SKM-1 treated with dmso at 0.1 percent for 144 hours (cell line): ENCODE measurements at regions not wholly inside any gene's neighbourhood (a gene's known extent, or its start where the extent isn't known, plus 50 kb on each side); places are given as distances from the start of the nearest gene placed in this dataset.
A peak's percentile ranks its signal among the peaks of the same experiment; 100 is the strongest.

Experiments
- DNase-seq: peaks from one replicate; lab custom pipeline; 2025; ENCODE audit not compliant: unreplicated experiment; lab: John Stamatoyannopoulos, UW

DNA sequence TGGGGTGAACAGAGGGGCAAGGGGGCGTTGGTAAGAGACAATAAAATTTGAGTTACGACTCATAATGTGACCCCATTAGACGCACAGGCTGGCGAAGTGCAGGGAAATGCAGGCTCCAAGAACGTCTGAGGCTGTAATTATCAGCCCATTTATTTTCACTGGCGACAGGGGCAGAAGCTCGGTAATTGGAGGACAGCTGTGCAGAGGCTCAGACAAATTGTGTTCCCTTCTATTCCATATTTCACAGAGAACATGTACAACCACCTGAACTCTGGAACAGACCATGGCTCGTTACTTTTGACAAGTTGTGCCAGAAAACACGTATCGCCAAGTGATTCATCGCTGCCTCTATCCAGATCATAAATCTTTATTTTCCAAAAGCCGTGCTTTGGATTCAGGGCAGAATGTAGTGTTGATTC is 137.3 kb upstream of the FRMD4A start:
- no peak for DNase-seq

DNA sequence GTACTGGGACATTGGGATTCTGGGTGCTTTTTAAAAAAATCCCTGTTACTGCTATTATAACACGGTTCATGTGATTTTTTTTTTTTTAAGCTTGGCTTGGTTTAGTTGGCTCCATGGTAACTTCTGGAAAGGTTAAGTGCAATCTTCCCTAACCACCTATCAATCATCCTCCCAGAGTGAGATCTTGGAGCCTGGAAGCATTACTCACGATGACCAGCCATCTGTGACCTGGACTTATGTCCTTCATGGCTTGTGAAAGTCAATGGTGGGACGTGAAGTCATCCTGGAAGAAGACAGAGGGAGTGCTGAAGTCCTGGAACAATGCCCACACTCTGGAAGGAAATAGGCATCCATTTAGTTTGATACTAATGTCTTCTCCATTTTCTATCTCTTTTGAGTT is 135.5 kb upstream of the FRMD4A start:
- DNase-seq: no peak

DNA sequence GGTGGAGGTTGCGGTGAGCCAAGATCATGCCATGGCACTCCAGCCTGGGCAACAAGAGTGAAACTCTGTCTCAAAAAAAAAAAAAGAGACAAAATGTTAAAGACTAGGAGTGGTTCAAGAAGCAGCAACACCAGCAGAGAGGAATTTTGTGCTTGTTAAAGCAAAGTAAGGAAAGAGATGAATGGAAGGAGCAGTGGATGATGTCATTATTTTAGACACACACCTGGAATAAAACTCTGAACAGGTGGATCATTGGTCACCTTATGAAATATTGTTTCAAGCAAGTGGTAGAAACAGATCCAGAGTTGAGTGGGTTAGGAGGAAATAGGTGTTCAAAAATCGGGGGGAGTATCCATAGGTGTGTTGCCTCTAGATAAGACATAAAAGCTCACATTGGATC is 129.7 kb upstream of the FRMD4A start:
- no peak for DNase-seq

DNA sequence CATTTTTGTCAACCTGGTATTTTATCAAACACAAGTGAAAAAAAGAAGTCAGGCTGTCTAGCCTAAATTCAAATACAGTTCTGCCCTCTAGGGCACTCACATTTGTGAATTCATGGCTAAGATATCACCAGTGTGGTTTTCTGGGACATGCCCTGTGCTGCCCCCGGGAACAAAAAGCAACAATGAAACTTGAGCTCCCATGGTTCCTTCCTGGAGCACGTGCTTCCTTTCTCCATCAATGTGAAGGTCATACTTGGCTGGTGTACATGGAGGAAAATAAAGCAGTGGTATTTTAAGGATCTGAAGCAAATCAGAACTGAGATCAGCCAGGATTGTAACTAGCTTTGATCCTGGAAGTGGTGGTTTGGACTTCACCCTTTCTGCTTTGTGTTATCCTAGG is 128.9 kb upstream of the FRMD4A start:
- no peak for DNase-seq

DNA sequence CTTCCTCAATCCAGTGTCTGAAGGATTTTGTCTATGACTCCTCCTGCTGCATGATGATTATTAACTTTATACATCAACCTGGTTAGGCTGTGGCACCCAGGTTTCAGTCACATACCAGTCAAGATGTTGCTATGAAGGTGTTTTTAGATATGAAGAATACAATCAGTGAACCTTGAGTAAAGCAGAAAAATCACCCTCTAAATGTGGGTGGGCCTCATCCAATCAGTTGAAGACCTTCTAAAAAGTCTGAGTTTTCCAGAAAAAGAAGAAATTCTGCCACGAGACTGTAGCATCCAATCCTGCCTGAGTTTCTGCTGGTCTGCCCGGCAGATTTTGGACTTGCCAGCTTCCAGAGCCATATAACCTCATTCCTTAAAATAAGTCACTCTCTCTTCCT is 126.1 kb upstream of the FRMD4A start:
- DNase-seq: no peak

DNA sequence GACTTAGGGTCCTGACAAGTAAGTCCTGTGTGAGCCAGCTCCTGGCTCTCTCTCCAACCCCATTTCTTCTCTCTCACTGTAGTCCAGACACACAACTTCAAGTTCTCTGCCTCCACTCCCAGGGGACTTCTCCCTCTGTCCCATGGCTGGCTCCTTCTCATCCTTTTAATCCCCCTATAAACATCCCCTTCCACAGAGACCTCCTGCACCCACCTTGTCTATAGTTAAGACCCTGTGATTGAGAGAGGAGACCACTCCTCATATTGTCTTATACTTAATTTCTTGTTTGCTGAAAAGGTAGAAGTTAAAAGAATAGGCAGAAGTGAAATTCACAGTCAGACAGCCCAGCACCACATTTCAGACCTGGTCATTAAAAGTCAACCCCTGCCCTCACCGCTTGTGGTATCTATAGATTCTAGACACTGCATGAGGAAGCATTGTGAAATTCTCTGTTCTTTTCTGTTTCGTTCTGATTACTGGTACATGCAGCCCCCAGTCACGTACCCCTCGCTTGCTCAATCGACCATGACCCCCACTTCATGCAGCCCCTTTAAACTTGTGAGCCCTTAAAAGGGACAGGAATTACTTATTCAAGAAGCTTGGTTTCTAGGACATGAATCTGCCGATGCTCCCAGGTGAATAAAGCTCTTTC is 125.6 kb upstream of the FRMD4A start:
- DNase-seq: peak; percentile 6

DNA sequence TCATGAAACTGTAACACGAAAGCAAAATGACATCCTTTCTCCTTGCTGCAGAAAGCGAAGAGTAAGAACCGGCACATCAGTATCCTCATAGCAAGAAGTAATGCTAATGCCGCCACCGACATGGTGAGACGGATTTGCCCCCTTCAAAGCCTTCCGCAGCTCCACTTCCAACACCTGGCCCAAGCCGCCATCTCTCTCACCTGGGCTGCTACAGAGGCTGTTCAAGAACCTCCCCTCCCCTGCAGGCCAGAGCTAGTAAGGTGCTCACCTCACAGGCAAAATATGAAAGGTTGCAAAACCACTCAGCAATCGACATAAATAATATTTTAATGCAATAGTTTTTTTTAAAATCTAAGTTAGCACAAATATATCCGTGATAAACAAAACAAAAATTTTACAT is 123.9 kb upstream of the FRMD4A start:
- DNase-seq: no peak

DNA sequence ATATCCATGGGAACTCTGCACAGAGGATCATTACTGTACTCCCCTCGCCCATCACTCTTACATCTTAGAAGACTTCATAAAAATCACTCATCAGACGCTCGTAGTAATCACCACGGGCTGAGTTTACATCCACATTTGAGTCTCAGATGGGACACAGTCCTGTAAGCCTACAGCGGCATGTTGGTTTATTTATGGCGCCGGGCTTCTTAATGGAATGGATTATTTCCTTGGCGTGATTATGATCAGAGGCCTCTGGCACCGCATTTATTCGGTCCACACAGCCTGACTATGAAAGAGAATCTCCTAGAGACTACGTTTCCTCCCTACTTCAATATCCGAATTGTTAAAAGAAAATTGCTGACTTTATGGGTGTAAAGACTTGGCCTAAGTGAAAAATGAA is 123.5 kb upstream of the FRMD4A start:
- DNase-seq: no peak

DNA sequence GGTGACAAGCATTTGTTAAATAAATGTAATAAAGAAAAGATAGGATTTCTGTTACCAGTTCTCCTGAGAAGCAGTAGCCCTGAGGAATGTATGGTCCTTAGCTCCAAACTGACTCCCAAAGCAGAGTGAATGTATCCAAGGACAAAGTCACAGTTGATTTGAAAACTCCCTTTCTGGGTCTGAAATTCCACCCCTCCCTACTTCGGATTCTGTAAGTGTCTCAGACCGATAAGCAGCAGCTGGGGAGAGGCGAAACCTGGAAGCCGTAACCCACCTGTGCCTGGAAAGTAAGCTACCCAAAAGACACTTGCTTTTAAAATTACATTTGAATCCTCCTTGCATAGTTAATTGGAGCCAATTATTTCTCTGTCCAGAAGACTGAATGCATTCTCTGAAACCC is 122.9 kb upstream of the FRMD4A start:
- no peak for DNase-seq

DNA sequence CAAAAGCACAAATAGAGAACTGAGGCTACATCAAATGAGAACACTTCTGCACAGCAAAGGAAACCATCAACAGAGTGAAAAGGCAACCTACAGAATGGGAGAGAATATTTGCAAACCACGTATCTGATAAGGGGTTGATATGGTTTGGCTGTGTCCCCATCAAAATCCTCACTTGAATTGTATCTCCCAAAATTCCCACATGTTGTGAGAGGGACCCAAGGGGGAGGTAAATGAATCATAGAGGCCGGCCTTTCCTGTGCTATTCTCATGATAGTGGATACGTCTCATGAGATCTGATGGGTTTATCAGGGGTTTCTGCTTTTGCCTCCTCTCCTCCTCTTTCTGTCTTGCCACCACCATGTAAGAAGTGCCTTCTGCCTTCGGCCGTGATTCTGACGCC is 120.6 kb upstream of the FRMD4A start:
- no peak for DNase-seq

DNA sequence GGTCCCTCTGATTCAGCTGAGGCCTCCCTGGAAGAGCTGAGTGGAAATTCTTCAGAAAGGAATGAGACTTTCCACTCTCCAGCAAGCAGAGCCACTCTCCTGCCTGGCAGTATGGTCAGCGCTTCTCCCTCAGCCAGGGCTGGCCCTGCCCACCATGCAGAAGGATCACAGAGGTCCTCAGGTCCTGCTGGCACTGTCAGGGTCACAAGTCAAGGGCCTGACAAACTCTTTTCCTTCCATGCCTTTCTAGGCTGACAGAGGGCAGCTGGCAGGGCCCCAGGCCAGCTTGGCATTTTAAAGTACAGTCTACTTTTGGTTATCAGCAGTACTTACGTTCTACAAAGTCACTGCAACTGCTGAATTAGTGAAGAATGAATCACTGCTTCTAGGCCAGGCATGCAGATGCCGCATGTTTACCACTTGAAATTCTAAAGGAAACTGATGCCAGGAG is 119.3 kb upstream of the FRMD4A start:
- no peak for DNase-seq

DNA sequence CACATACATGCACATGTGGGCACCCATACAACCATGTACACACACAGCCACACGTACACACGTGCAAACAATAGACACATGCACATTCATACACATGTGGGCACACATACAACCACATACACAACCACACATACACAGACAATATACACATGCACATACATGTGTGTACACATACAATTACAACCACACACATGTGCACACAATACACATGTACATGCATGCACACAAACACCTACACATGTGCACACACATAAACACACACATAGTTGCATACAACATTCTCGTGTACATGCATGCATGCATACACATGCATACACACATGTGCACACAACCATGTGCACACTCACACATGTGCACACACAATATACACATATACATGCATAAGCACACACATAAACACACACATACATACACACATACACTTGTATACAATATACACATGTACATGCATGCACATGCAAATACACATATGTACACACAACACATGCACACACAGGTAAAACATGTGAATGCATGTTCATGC is 118.6 kb upstream of the FRMD4A start:
- no peak for DNase-seq

DNA sequence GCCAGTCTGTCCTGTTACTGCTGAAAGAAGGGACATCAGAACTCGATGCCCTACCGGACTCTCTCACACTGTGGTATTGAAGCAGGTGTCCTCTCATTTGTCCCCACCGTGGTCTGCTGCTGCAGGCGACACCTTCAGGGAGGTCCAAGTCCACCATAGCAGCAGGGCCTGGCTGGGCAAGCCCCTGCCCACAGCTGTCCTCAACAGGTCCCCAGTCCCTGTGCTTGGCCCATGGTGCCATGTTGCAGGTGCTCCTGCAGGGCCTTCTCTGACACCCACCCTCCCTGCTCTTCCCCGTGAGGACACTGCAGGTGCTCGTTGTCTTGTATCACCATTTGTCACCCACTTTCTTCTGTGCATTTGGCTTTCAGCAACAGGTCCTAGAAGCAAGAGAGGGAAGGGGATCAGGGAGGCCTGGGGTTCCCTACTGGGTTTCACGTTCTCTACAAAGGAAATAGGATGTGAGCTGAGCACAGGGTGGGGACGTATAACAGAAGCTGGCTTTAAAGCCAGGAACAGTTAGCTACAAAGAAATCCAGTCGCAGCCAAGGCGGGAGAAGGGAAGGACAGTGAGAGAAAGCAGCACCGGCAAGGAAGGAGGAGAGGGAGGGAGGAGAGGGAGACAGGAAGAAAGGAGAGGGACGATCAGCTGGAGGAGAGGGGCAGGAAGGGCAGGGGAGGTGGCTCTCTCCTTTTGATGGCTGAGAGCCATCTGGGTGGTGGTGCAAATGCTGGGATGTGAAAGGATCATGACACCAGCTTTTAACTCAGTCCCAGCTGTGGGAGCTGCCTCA is 117.7 kb upstream of the FRMD4A start:
- DNase-seq: no peak

DNA sequence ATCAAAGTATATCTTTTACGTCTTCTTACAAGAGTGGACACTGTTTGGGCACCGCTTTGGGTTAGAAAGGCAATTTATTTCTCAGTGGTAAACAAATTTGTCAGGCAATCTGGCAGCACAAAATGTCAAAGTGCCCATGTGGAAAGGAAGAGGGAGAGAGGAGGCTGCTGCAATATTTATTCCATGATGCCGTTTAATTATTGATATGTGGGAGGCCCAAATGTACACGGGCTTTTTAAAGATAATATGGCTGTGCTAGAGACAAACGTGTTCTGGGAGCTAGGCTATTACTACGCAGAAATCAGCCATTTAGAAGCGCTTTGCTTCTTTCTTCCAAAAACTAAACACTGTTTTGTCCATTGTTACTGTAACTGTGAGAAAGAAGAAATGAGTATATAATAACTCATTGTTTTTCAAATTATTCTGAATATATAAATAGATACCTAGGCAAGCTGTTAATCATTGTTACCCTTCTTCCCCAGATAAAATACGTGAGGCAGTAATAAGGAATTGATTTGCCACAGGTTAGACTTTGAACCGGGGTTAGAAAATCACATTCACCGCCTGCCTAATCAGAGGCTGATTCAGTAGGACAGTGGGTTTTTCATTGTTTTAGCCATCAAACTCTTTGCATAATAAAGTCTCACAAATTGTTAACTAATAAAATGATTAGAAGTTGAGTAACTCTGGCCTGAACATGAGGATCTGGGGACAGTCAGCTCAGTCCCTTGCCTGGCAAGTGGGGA is 116.5 kb upstream of the FRMD4A start:
- no peak for DNase-seq

DNA sequence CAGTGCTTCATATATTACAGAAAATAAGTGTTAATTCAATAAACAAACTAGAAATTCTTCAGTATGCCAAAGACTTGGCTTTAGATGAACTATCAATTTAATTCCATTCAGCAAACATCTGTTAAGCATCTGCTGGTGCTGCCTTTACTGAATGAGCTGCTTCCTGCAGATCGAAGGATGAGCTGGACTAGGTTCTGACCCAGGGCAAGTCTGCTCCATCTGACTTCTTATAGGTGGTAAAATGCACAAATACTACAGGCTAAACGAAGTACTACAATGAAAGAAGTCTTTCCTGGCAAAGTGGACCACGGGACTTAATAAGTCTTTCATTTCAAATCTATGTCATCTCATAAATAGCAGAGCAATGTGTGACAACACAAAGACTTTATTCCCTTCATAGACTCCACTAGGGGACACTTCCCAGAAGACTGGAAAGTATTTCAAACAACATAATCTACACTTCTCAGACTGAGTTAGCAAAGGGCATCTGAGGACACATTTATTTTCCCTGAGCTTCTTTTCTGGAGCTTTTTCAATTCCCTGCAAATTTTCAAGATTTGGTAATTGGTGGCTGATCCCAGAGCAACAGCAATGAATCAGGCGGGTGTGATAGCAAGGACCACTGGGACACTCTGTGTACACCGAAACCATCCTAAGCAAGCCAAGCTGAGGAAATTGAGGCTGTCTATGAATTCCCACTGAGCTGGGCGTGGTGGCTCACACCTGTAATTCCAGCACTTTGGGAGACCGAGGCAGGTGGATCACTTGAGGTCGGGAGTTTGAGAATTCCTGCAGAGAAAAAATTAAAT is 108.9 kb upstream of the FRMD4A start:
- DNase-seq: no peak

DNA sequence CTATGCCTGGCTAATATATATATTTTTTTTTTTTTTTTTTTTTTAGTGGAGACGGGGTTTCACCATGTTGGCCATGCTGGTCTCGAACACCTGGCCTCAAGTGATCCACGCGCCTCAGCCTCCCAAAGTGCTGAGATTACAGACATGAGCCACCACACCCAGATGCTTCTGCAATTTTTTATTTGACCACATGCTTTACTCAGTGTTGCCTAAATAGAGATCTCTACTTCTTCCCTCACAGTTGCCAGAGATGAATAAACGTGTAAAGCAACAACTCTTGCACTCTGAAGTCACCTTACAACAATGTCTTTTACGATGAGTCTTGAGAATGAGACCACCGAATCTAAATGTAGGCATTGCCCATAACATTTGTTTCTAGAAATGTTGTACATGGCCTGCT is 107.9 kb upstream of the FRMD4A start:
- DNase-seq: no peak

DNA sequence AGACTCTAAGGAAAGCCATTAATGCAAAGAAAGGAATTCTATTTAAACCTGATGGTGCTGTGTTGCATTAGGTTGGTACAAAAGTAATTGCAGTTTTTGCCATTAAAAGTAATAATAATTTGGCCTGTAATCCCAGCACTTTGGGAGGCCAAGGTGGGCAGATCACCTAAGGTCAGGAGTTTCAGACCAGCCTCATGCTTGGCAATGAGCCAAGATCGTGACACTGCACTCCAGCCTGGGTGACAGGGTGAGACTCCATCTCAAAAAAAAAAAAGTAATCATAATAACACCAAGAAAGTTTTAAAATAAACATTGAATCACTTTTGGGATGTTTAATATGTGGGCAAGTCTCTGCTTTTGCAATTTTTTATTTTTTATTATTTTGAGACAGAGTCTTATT is 107.3 kb upstream of the FRMD4A start:
- DNase-seq: no peak

DNA sequence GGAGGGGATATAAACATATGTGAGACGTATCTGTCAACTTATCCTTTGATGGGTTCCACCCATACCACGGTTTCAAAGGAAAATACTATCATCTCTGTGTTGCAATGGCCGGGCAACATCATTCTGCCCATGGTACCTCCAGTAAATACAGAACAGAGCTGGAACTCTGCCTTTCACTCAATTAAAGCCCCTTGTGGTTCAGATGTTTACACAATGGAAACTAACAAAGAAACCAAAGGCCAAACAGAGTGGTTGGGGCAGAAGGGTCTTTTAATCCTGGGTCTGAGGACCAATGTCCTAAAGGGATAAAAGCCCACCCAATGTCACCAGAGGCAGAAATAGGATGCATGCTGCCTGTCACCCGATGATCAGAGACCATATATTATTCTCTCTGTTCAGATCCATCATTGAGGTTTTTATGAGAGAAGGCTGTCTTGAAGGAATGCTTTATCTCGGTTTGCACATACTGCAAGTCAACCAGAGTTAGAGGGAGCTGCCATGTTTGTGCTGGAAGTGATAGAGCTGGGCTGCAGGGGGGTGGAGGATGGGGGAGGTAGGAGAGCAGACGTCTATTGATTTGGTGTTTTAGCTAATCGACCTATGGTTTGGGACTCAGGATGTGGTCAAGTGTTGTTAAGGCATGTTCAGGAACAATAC is 105.4 kb upstream of the FRMD4A start:
- no peak for DNase-seq

DNA sequence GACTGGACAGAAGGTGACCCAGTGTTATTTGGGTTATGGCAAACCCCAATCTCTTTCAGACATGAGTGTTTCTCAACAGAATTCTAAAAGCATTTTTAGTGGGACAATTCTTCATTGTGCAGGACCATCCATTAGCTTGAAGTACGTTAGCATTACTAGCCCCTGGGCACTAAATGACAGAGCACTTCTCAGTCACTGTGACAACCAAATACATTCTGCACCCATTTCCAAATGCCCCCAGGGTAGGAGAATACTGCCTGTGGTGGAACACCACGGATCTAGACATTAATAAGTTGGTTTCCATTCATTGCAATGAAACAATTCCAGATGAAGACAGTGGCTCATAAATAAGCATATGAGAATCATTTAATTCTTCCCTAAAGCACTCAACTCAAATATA is 102.4 kb upstream of the FRMD4A start:
- DNase-seq: no peak

DNA sequence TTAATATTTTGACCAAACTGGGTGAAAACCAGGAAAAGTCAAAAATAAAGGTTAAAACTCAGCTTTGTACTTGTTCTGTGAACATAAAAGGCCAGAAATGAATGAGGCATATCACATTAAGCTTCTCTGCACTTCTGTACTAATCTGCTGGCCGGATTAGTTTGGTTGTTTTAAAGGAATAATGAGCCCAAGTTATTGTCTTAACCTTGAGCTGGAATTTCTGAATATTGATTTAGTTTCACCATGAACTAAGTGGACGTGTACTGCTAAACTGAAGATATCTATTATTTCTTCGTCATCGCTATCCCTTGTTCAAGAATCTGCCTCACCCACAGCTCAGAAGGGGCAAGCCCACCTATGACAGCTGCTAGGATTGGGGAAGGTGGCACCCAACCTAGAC is 101.1 kb upstream of the FRMD4A start:
- no peak for DNase-seq
